ENCODE measurements at regions not wholly inside any gene's neighbourhood (a gene's known extent, or its start where the extent isn't known, plus 50 kb on each side); places are given as distances from the start of the nearest gene placed in this dataset.

- no peak for TF ChIP-seq CTCF (IDR thresholded peaks at IDR 0.05)
- no peak for TF ChIP-seq POLR2AphosphoS5 (IDR thresholded peaks at IDR 0.05)
- TF ChIP-seq POLR2A (IDR thresholded peaks at IDR 0.05), result no peak
- TF ChIP-seq EP300 (IDR thresholded peaks at IDR 0.05; ENCODE audit: low read depth), result no peak
- Histone ChIP-seq H3K4me1 (peaks cover 0 to 20% (median 7%) of the 10 kb centered on the region in 4 donors), H3K27ac (no peak overlapping the region), H3K4me3 (no peak overlapping the region), H3K27me3 (peaks cover 23% of the 10 kb centered on the region), H3K9me3 (no peaks in the 10 kb centered on the region), H3K36me3 (no peaks in the 10 kb centered on the region)
- intact Hi-C loops (cut with DNase I; ENCODE audit: low total_unique reads), result loop anchor here (10.0 kb wide), 2 partner anchors 98 to 268 kb away; no protein-coding TSS in a partner anchor
- in situ Hi-C loops (cut with MboI; ENCODE audit: low pct_ligation_motif_present in 1 of 4, low pct_unique_long_range_greater_than_20kb in 1 of 4, low sequenced_read_pairs in 3 of 4), result loop anchor here in 2 of 4 donors (10.0 to 25.0 kb wide), 2 partner anchors 248 to 265 kb away; no protein-coding TSS in a partner anchor
- 93 to 94% methylated on average over 6 of the region's 6 CpGs for WGBS, 2 donors (ENCODE audit: low coverage in 1 of 2)
- no peak for DNase-seq
Observed at GRCh38 chr18:26652501-26652900, 104.1 kb upstream of the KCTD1 start.

- H3K27ac ChIP-seq, result no peak overlapping the region
- in situ Hi-C loops (cut with MboI; ENCODE audit: low pct_ligation_motif_present in 1 of 4, low pct_unique_long_range_greater_than_20kb in 1 of 4, low sequenced_read_pairs in 3 of 4), result loop anchor here in 2 of 4 donors (10.0 to 25.0 kb wide), 2 partner anchors 246 to 263 kb away; no protein-coding TSS in a partner anchor
- no peak for DNase-seq
Observed at GRCh38 chr18:26650310-26651268, 102.2 kb upstream of the KCTD1 start.

GRCh38 chr18:26649193-26649543 lies 100.8 kb upstream of the KCTD1 start:
- in situ Hi-C loops (cut with MboI; ENCODE audit: low pct_ligation_motif_present in 1 of 4, low pct_unique_long_range_greater_than_20kb in 1 of 4, low sequenced_read_pairs in 3 of 4), result loop anchor here in 1 of 4 donors (10.0 kb wide), 1 partner anchor 244 kb away; no protein-coding TSS in a partner anchor
- no peak overlapping the region for H3K27ac ChIP-seq

More at GRCh38 chr18:26650310-26651268, 102.2 kb upstream of the KCTD1 start:
- TF ChIP-seq POLR2AphosphoS5 (IDR thresholded peaks at IDR 0.05) (no peak), POLR2A (IDR thresholded peaks at IDR 0.05) (no peak), EP300 (IDR thresholded peaks at IDR 0.05; ENCODE audit: low read depth) (no peak), CTCF (IDR thresholded peaks at IDR 0.05) (no peak)
- Histone ChIP-seq H3K27me3 (peaks cover 12% of the 10 kb centered on the region), H3K36me3 (no peaks in the 10 kb centered on the region), H3K9me3 (no peaks in the 10 kb centered on the region), H3K4me1 (peaks cover 0 to 7% (median 2%) of the 10 kb centered on the region in 4 donors), H3K4me3 (no peak overlapping the region)
- intact Hi-C loops (cut with DNase I; ENCODE audit: low total_unique reads), result loop anchor here (10.0 kb wide), 2 partner anchors 96 to 266 kb away; no protein-coding TSS in a partner anchor
- WGBS, 2 donors (ENCODE audit: low coverage in 1 of 2), result 46 to 68% methylated on average over 6 of the region's 6 CpGs

More at GRCh38 chr18:26649193-26649543, 100.8 kb upstream of the KCTD1 start:
- TF ChIP-seq EP300 (IDR thresholded peaks at IDR 0.05; ENCODE audit: low read depth) (no peak), POLR2AphosphoS5 (IDR thresholded peaks at IDR 0.05) (no peak), POLR2A (IDR thresholded peaks at IDR 0.05) (no peak), CTCF (IDR thresholded peaks at IDR 0.05) (no peak)
- intact Hi-C loops (cut with DNase I; ENCODE audit: low total_unique reads), result no loop called here
- WGBS, 2 donors (ENCODE audit: low coverage in 1 of 2), result 48% methylated on average over 6 of the region's 6 CpGs; no CpG with 5 or more reads in 1 of the 2 donors
- H3K4me1 ChIP-seq, result no peaks in the 10 kb centered on the region
- H3K36me3 ChIP-seq, result no peaks in the 10 kb centered on the region
- no peaks in the 10 kb centered on the region for H3K27me3 ChIP-seq
- DNase-seq, result no peak
- H3K9me3 ChIP-seq, result no peaks in the 10 kb centered on the region
- no peak overlapping the region for H3K4me3 ChIP-seq
